Stimulated activated naive CD8-positive, alpha-beta T cell treated with anti-CD3 and anti-CD28 coated beads, Interleukin-15, amount 100 ng/mL, for 72 hours (primary cell): ENCODE measurements at regions not wholly inside any gene's neighbourhood (a gene's known extent, or its start where the extent isn't known, plus 50 kb on each side); places are given as distances from the start of the nearest gene placed in this dataset.

Experiments used
- ATAC-seq: fragments of 150-1000 bp; cut with Tn5 transposase; 2 replicates; pipeline ENCODE4 v1.10.0; 2021; ENCODE audit warnings: mild to moderate bottlenecking, moderate library complexity
- DNase-seq, 2 donors: peaks; one replicate each; pipeline ENCODE4 v3.0.0; 2021 to 2022
- H3K27ac Mint-ChIP-seq, 2 donors: one replicate each; pipeline ENCODE4 v1.8.0; 2022; ENCODE audit warnings: mild to moderate bottlenecking in 2 of 2, mixed read lengths in 2 of 2, moderate library complexity in 2 of 2
- H3K27me3 Mint-ChIP-seq: one replicate; pipeline ENCODE4 v1.8.0; 2022; ENCODE audit warnings: mixed read lengths
- H3K4me1 Mint-ChIP-seq: one replicate; pipeline ENCODE4 v1.8.0; 2022; ENCODE audit warnings: mild to moderate bottlenecking, mixed read lengths
- H3K4me3 Mint-ChIP-seq, 2 donors: one replicate each; pipeline ENCODE4 v1.8.0; 2022; ENCODE audit warnings: mild to moderate bottlenecking in 2 of 2, mixed read lengths in 2 of 2, moderate library complexity in 1 of 2
- H3K9me3 Mint-ChIP-seq, 2 donors: one replicate each; pipeline ENCODE4 v1.8.0; 2022; ENCODE audit warnings: mixed read lengths in 2 of 2

- ATAC-seq (no peak), DNase-seq (no peak)
- Mint-ChIP-seq H3K9me3 (no peaks in the 10 kb centered on the region), H3K27me3 (peaks cover 16% of the 10 kb centered on the region), H3K27ac (no peak overlapping the region), H3K4me3 (no peak overlapping the region), H3K4me1 (peaks cover 9% of the 10 kb centered on the region)
Measured at GRCh38 chr16:79758615-79759346, 158.2 kb upstream of the MAF start.

DNA sequence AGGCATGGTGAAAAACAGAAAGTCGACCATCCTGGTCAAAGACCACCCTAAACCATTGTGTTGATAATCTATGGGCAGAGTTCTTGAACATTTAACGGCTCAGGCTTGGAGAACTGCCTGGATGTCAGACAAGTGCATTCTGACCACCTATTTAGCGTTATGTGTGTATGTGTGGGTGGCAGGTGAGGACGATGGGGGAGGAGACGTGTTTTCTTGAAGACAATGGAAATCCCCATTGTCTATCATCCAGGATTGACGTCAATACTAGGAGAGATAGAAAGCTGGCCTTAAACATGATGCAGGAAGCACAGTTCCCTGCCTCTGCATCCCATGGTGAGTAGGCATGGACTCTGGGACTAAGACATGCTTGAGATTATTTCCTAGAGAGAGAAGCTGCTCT lies 157.4 kb upstream of the MAF start:
- ATAC-seq, result no peak
- H3K4me1 Mint-ChIP-seq, result peaks cover 9% of the 10 kb centered on the region

GRCh38 chr16:79757163-79757562 lies 156.6 kb upstream of the MAF start:
- H3K27me3 Mint-ChIP-seq, result peaks cover 20% of the 10 kb centered on the region
- no peak overlapping the region for H3K4me3 Mint-ChIP-seq
- H3K4me1 Mint-ChIP-seq, result peaks cover 9% of the 10 kb centered on the region
- peak overlapping the region; percentile 37 to 57 for H3K27ac Mint-ChIP-seq
- ATAC-seq (no peak), DNase-seq (no peak)
- H3K9me3 Mint-ChIP-seq, result no peaks in the 10 kb centered on the region

More for the DNA sequence above, 157.4 kb upstream of the MAF start:
- no peak for DNase-seq
- H3K27ac Mint-ChIP-seq, result peak overlapping the region in 1 of 2 donors; percentile 55
- no peak overlapping the region for H3K4me3 Mint-ChIP-seq
- no peaks in the 10 kb centered on the region for H3K9me3 Mint-ChIP-seq
- H3K27me3 Mint-ChIP-seq, result peaks cover 18% of the 10 kb centered on the region

GRCh38 chr16:79756571-79756970 lies 156.0 kb upstream of the MAF start:
- Mint-ChIP-seq H3K4me1 (peaks cover 9% of the 10 kb centered on the region), H3K27ac (peak overlapping the region in 1 of 2 donors; percentile 57), H3K4me3 (no peak overlapping the region), H3K27me3 (peaks cover 26% of the 10 kb centered on the region), H3K9me3 (no peaks in the 10 kb centered on the region)
- DNase-seq (no peak), ATAC-seq (peak; percentile 26)

- no peaks in the 10 kb centered on the region for H3K9me3 Mint-ChIP-seq
- H3K27me3 Mint-ChIP-seq, result peaks cover 26% of the 10 kb centered on the region
- H3K4me1 Mint-ChIP-seq, result peaks cover 9% of the 10 kb centered on the region
- ATAC-seq (no peak), DNase-seq (no peak)
- no peak overlapping the region for H3K4me3 Mint-ChIP-seq
- H3K27ac Mint-ChIP-seq, result no peak overlapping the region
Measured at GRCh38 chr16:79754501-79754900, 154.0 kb upstream of the MAF start.

GRCh38 chr16:79754081-79754480 lies 153.5 kb upstream of the MAF start:
- ATAC-seq, result no peak
- Mint-ChIP-seq H3K4me3 (no peak overlapping the region), H3K4me1 (peaks cover 9% of the 10 kb centered on the region), H3K9me3 (no peaks in the 10 kb centered on the region), H3K27me3 (peaks cover 26% of the 10 kb centered on the region), H3K27ac (no peak overlapping the region)
- no peak for DNase-seq

DNA sequence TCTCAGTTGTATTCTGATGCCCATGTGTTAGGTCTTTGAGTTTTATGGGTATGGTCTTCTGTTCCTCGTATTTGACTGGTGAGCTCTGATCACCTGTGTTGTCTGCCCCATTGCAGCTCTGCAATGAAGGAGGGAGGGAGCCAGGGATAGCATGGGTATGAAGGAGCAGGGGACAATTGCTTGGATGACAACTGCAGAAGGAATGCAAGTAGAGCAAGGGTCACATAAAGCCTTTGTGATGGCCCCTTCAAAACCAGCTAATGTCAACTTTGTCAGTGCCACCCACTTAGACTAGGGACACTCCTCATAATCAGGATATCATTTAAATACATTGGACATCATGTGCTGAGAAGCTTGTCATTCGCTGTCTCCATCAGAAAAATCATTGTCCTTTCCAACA lies 152.7 kb upstream of the MAF start:
- no peaks in the 10 kb centered on the region for H3K9me3 Mint-ChIP-seq
- H3K27me3 Mint-ChIP-seq, result peaks cover 26% of the 10 kb centered on the region
- ATAC-seq, result no peak
- H3K27ac Mint-ChIP-seq, result no peak overlapping the region
- H3K4me3 Mint-ChIP-seq, result no peak overlapping the region
- H3K4me1 Mint-ChIP-seq, result peaks cover 9% of the 10 kb centered on the region
- DNase-seq, result no peak

DNA sequence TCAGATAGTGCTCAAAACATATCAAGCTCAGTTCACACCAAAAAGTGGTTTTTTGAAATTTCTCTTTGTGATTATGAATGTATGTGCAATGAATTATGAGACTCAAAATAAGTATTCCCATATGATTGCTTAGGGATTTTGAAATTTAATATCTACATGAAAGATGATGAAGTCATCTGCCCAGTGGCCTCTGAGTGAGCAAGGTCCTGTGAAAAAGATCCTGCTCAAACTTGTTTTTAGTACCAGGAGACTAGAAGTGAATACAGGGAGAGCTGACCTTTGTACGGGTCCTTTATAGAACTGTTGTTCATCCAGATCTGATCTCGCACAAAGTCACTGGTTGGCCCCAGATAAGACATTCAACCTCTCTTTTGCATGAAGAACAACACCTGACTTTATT lies 151.9 kb upstream of the MAF start:
- Mint-ChIP-seq H3K27me3 (peaks cover 26% of the 10 kb centered on the region), H3K4me1 (peaks cover 9% of the 10 kb centered on the region), H3K9me3 (no peaks in the 10 kb centered on the region), H3K27ac (no peak overlapping the region), H3K4me3 (no peak overlapping the region)
- ATAC-seq (no peak), DNase-seq (no peak)

DNA sequence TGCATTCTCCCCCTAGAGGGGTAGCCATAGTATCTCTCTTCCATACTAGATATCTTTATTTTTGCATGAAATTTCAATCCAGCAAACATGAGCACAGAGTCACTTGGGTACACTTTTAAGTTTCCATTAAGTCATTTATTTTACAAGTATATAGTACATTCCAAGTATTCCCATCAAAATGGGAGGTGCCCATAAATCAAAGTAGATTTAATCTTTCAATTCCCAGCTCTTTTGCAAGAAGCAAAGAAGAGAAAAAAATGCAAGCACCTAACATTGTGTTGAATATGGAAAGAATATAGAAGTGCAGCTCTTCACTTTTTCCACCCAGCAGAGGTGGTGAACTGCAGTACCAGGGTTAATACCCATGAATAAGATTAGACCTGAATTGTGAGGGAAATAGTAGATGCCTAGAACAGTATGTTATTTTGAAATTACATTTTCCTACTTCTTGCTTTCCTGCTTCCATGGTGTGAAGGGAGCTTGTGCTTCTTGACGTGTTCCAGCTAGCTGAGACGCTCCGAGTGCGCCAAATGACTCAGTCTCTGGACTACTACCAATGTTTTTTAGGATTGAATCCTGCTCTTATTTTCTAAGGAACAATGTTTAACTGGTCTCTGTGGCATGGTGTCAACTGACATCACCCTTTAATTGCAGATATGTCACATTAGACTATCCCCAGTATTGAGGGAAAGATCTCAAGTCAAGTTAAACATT lies 151.1 kb upstream of the MAF start:
- no peak for ATAC-seq

GRCh38 chr16:79750311-79750710 lies 149.8 kb upstream of the MAF start:
- Mint-ChIP-seq H3K27me3 (peaks cover 25% of the 10 kb centered on the region), H3K9me3 (no peaks in the 10 kb centered on the region), H3K4me3 (no peak overlapping the region), H3K27ac (no peak overlapping the region), H3K4me1 (peaks cover 9% of the 10 kb centered on the region)
- ATAC-seq (no peak), DNase-seq (no peak)

More for the DNA sequence above, 151.1 kb upstream of the MAF start:
- H3K27me3 Mint-ChIP-seq, result peaks cover 26% of the 10 kb centered on the region
- H3K27ac Mint-ChIP-seq, result no peak overlapping the region
- no peak overlapping the region for H3K4me3 Mint-ChIP-seq
- no peak for DNase-seq
- H3K9me3 Mint-ChIP-seq, result no peaks in the 10 kb centered on the region
- H3K4me1 Mint-ChIP-seq, result peaks cover 9% of the 10 kb centered on the region

GRCh38 chr16:79748629-79749028 lies 148.1 kb upstream of the MAF start:
- ATAC-seq (no peak), DNase-seq (no peak)
- H3K9me3 Mint-ChIP-seq, result no peaks in the 10 kb centered on the region
- peaks cover 8% of the 10 kb centered on the region for H3K27me3 Mint-ChIP-seq
- H3K4me1 Mint-ChIP-seq, result no peaks in the 10 kb centered on the region
- no peak overlapping the region for H3K4me3 Mint-ChIP-seq
- no peak overlapping the region for H3K27ac Mint-ChIP-seq

DNA sequence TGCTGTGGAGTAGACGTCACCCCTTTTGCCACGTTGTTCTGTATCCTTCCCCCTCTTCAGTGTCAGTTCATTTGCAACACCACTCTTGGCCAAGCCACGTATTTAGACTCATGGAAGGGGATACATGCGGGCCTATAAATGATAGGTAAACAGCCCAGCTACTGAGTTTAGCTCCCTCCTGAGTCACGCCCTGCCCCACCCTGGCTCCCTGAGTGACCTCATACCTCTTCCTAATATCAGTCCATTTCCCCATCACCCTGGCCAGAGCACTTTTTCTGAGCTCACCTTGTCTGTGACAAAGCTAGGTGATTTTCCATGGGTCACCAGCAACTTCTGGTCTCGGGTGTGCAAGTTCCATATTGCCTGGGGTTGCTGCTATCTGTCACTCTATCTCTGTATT lies 147.2 kb upstream of the MAF start:
- Mint-ChIP-seq H3K4me3 (no peak overlapping the region), H3K4me1 (no peaks in the 10 kb centered on the region), H3K9me3 (no peaks in the 10 kb centered on the region), H3K27ac (no peak overlapping the region), H3K27me3 (peaks cover 8% of the 10 kb centered on the region)
- no peak for ATAC-seq
- DNase-seq, result no peak

GRCh38 chr16:79740252-79740651 lies 139.7 kb upstream of the MAF start:
- DNase-seq (no peak), ATAC-seq (no peak)
- H3K9me3 Mint-ChIP-seq, result no peaks in the 10 kb centered on the region
- no peak overlapping the region for H3K4me3 Mint-ChIP-seq
- H3K4me1 Mint-ChIP-seq, result no peaks in the 10 kb centered on the region
- H3K27me3 Mint-ChIP-seq, result no peaks in the 10 kb centered on the region
- H3K27ac Mint-ChIP-seq, result peak overlapping the region in 1 of 2 donors; percentile 72

DNA sequence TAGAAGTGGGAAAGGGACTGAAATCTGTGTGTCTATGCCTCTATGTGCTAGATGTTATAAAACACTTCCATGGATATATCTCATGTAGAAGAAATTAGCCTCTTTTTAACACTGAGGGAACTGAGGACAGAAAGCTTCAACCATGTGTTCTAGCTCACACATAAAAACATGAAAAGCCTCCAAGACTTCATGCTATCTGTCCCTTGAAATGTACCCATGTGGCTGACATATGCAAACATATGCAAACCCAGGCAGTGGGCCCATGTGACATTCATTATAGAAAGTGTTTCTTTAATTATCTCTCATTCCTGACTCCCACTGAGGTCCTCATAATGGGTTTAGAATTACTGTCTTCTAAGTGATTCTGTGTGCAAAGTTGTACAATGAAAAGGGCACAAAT lies 134.7 kb upstream of the MAF start:
- H3K4me3 Mint-ChIP-seq, result no peak overlapping the region
- no peaks in the 10 kb centered on the region for H3K4me1 Mint-ChIP-seq
- DNase-seq, result no peak
- H3K27ac Mint-ChIP-seq, result no peak overlapping the region
- H3K27me3 Mint-ChIP-seq, result peaks cover 9% of the 10 kb centered on the region
- no peak for ATAC-seq
- peaks cover 1 to 4% of the 10 kb centered on the region in 2 donors for H3K9me3 Mint-ChIP-seq

DNA sequence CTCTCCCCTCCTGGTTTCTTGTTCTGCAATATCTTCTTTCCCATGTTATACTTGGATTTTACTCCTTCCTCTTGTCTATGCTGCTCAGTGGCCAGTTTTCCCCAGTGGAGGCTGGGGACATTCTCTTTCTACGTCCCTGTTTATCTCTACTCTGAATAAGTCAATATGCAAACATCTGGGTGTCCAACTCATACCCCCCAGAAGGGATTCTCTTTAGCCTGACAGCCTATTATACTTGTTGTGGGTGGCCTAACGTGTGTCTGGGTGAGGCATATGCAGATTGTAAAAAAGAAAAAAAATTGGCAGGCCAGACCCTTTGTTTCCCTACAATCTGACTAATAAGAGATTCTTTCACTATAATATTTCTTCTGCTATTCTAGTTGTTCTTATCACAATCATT lies 134.2 kb upstream of the MAF start:
- peaks cover 9% of the 10 kb centered on the region for H3K27me3 Mint-ChIP-seq
- H3K4me3 Mint-ChIP-seq, result no peak overlapping the region
- H3K4me1 Mint-ChIP-seq, result no peaks in the 10 kb centered on the region
- DNase-seq (no peak), ATAC-seq (no peak)
- H3K27ac Mint-ChIP-seq, result peak overlapping the region in 1 of 2 donors; percentile 91
- peaks cover 4 to 7% of the 10 kb centered on the region in 2 donors for H3K9me3 Mint-ChIP-seq

GRCh38 chr16:79728923-79729240 lies 128.3 kb upstream of the MAF start:
- Mint-ChIP-seq H3K27ac (no peak overlapping the region), H3K4me1 (no peaks in the 10 kb centered on the region), H3K9me3 (peaks cover 5 to 19% of the 10 kb centered on the region in 2 donors), H3K27me3 (peaks cover 9% of the 10 kb centered on the region), H3K4me3 (no peak overlapping the region)
- ATAC-seq (no peak), DNase-seq (no peak)
